ENCODE measurements at regions not wholly inside any gene's neighbourhood (a gene's known extent, or its start where the extent isn't known, plus 50 kb on each side); places are given as distances from the start of the nearest gene placed in this dataset.

DNA sequence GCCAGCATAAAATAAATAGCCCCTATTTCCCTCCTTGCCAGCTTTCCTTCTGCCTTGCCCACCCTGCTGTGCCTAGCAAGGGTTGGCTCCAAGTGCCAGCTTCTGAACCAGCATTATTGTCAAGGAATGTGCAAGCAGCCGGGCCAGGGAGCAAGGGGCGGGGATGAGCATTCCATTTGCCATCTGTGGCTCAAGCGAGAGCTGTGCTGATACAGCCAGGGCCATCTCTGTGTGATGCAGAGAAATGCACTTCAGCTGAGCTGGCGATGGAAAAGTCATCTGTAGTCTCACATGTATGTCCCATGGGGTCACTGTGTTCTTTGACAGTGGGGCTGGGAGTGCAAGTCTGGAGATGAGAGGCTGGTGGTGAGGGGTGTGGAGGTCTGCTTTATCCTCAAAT lies 137.3 kb downstream of the SUDS3 start:
- TF ChIP-seq, protein P1, sequence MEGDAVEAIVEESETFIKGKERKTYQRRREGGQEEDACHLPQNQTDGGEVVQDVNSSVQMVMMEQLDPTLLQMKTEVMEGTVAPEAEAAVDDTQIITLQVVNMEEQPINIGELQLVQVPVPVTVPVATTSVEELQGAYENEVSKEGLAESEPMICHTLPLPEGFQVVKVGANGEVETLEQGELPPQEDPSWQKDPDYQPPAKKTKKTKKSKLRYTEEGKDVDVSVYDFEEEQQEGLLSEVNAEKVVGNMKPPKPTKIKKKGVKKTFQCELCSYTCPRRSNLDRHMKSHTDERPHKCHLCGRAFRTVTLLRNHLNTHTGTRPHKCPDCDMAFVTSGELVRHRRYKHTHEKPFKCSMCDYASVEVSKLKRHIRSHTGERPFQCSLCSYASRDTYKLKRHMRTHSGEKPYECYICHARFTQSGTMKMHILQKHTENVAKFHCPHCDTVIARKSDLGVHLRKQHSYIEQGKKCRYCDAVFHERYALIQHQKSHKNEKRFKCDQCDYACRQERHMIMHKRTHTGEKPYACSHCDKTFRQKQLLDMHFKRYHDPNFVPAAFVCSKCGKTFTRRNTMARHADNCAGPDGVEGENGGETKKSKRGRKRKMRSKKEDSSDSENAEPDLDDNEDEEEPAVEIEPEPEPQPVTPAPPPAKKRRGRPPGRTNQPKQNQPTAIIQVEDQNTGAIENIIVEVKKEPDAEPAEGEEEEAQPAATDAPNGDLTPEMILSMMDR (IDR thresholded peaks at IDR 0.05; ENCODE audit: control extremely low read depth in 1 of 3, insufficient read depth in 1 of 3, low read depth in 1 of 3, low read length in 3 of 3), result no peak
- TF ChIP-seq POLR2A (IDR thresholded peaks at IDR 0.05; ENCODE audit: control extremely low read depth in 1 of 2, low read depth in 2 of 2, low read length in 2 of 2) (no peak), SIN3A (conservative IDR thresholded peaks at IDR 0.05 in 1 of 2, IDR thresholded peaks at IDR 0.05 in 1 of 2; ENCODE audit: low read depth in 1 of 2, low read length in 2 of 2) (no peak)
- TF ChIP-seq, protein P2, sequence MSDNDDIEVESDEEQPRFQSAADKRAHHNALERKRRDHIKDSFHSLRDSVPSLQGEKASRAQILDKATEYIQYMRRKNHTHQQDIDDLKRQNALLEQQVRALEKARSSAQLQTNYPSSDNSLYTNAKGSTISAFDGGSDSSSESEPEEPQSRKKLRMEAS (IDR thresholded peaks at IDR 0.05), result no peak
